Glomerular endothelial cell (primary cell): ENCODE measurements at regions not wholly inside any gene's neighbourhood (a gene's known extent, or its start where the extent isn't known, plus 50 kb on each side); places are given as distances from the start of the nearest gene placed in this dataset.
"Not testable (repeated sequence)": the region's sequence is repeated elsewhere in the genome, so short reads cannot be mapped to it uniquely, and the experiment has no call there.

Experiments used
- DNase-seq: peaks from one replicate; pipeline ENCODE4 v3.0.0-alpha.2; 2011; ENCODE audit warnings: low read depth, low spot score; ENCODE audit errors: extremely low read depth

GRCh38 chr10:56298941-56299340, 62.1 kb downstream of the ZWINT start:
- DNase-seq, result no peak

- no peak for DNase-seq
Observed at GRCh38 chr10:56296618-56297017, 64.4 kb downstream of the ZWINT start.

GRCh38 chr10:56288403-56288802, 72.7 kb downstream of the ZWINT start:
- DNase-seq, result no peak

GRCh38 chr10:56286096-56286495, 75.0 kb downstream of the ZWINT start:
- no peak for DNase-seq

GRCh38 chr10:56279270-56279669, 81.8 kb downstream of the ZWINT start:
- no peak for DNase-seq

- DNase-seq, result no peak
Observed at GRCh38 chr10:56269181-56269580, 91.9 kb downstream of the ZWINT start.

GRCh38 chr10:56266120-56266519, 94.9 kb downstream of the ZWINT start:
- DNase-seq, result no peak

GRCh38 chr10:56258991-56259390, 102.1 kb downstream of the ZWINT start:
- DNase-seq, result no peak

GRCh38 chr10:56258378-56258777, 102.7 kb downstream of the ZWINT start:
- DNase-seq, result no peak

- no peak for DNase-seq
Observed at GRCh38 chr10:56255298-56255697, 105.8 kb downstream of the ZWINT start.

GRCh38 chr10:56240471-56240870, 120.6 kb downstream of the ZWINT start:
- no peak for DNase-seq

- DNase-seq, result no peak
Observed at GRCh38 chr10:56231436-56231835, 129.6 kb downstream of the ZWINT start.

- DNase-seq, result no peak
Observed at GRCh38 chr10:56222237-56222636, 138.8 kb downstream of the ZWINT start.

- DNase-seq, result no peak
Observed at GRCh38 chr10:56212951-56213350, 148.1 kb downstream of the ZWINT start.

- no peak for DNase-seq
Observed at GRCh38 chr10:56181607-56182006, 179.5 kb downstream of the ZWINT start.

- DNase-seq, result no peak
Observed at GRCh38 chr10:56178210-56178609, 182.8 kb downstream of the ZWINT start.

GRCh38 chr10:56155091-56155513, 206.0 kb downstream of the ZWINT start:
- not testable (repeated sequence) for DNase-seq

- no peak for DNase-seq
Observed at GRCh38 chr10:56146806-56147205, 214.3 kb downstream of the ZWINT start.

GRCh38 chr10:56142092-56142728, 218.8 kb downstream of the ZWINT start:
- no peak for DNase-seq

- no peak for DNase-seq
Observed at GRCh38 chr10:56139405-56139804, 221.7 kb downstream of the ZWINT start.

- DNase-seq, result no peak
Observed at GRCh38 chr10:56135828-56136227, 225.2 kb downstream of the ZWINT start.

GRCh38 chr10:56123247-56123646, 237.8 kb downstream of the ZWINT start:
- DNase-seq, result no peak

- DNase-seq, result no peak
Observed at GRCh38 chr10:56116684-56117083, 244.4 kb downstream of the ZWINT start.
